ENCODE measurements at regions not wholly inside any gene's neighbourhood (a gene's known extent, or its start where the extent isn't known, plus 50 kb on each side); places are given as distances from the start of the nearest gene placed in this dataset.
"Not testable (repeated sequence)": the region's sequence is repeated elsewhere in the genome, so short reads cannot be mapped to it uniquely, and the experiment has no call there.

DNA sequence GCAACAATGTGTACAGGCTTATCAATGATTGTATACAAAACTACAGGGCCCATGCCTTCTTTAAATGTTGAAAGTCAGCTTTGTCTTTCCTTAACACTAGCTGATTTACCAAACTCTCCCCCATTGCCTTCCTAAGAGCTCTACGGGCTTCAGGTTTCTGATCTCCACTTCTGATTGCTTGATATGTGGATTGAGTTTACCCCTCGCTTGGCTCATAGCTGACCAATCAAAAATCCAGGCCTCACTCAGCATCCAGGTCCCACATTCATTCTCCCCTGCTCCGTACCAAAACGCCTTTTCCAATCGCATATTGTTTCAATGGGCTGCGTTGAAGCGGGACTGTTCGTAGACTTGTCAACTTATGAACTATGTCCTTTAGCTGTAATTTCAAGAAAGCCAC, 195.1 kb upstream of the TOX3 start:
- intact Hi-C loops (cut with DNase I; ENCODE audit: low total_unique reads) = no loop called here
- in situ Hi-C loops (cut with MboI; ENCODE audit: low pct_ligation_motif_present in 1 of 4, low pct_unique_long_range_greater_than_20kb in 1 of 4, low sequenced_read_pairs in 3 of 4) = no loop called here
- no peak for DNase-seq
- H3K36me3 ChIP-seq = no peaks in the 10 kb centered on the region
- H3K27ac ChIP-seq = no peak overlapping the region
- H3K27me3 ChIP-seq = no peaks in the 10 kb centered on the region
- no peaks in the 10 kb centered on the region for H3K9me3 ChIP-seq
- no peaks in the 10 kb centered on the region for H3K4me1 ChIP-seq
- no peak for TF ChIP-seq POLR2A (IDR thresholded peaks at IDR 0.05)
- TF ChIP-seq, protein P1, sequence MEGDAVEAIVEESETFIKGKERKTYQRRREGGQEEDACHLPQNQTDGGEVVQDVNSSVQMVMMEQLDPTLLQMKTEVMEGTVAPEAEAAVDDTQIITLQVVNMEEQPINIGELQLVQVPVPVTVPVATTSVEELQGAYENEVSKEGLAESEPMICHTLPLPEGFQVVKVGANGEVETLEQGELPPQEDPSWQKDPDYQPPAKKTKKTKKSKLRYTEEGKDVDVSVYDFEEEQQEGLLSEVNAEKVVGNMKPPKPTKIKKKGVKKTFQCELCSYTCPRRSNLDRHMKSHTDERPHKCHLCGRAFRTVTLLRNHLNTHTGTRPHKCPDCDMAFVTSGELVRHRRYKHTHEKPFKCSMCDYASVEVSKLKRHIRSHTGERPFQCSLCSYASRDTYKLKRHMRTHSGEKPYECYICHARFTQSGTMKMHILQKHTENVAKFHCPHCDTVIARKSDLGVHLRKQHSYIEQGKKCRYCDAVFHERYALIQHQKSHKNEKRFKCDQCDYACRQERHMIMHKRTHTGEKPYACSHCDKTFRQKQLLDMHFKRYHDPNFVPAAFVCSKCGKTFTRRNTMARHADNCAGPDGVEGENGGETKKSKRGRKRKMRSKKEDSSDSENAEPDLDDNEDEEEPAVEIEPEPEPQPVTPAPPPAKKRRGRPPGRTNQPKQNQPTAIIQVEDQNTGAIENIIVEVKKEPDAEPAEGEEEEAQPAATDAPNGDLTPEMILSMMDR (IDR thresholded peaks at IDR 0.05) = no peak
- no peak for TF ChIP-seq POLR2AphosphoS5 (IDR thresholded peaks at IDR 0.05)
- no peak for TF ChIP-seq EP300 (IDR thresholded peaks at IDR 0.05; ENCODE audit: low read depth)
- no peak overlapping the region for H3K4me3 ChIP-seq
- 92 to 95% methylated on average over 6 to 8 of the region's 8 CpGs for WGBS, 2 donors (ENCODE audit: low coverage in 1 of 2)

DNA sequence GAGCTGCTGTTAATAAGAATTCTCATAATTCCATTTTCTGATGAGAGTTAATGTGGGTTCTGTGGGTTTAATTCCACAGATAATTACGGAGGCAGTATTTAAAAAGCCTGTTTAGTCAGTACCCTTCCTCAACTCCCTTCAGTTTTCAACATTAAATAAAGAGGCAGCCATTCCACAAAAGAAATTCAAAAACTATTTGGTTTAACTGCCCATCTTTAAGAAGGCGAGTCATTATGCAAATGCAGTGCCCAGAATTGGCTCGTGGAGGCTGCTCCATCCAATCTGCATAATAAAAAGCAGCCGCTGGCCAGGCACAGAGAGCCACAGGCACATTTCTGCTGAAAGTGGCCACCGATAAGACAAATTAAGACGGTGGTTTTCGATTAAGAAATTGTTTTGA, 194.4 kb upstream of the TOX3 start:
- intact Hi-C loops (cut with DNase I; ENCODE audit: low total_unique reads) = no loop called here
- Histone ChIP-seq H3K4me3 (no peak overlapping the region), H3K9me3 (no peaks in the 10 kb centered on the region), H3K27me3 (no peaks in the 10 kb centered on the region), H3K4me1 (no peaks in the 10 kb centered on the region), H3K36me3 (no peaks in the 10 kb centered on the region), H3K27ac (no peak overlapping the region)
- no peak for DNase-seq
- in situ Hi-C loops (cut with MboI; ENCODE audit: low pct_ligation_motif_present in 1 of 4, low pct_unique_long_range_greater_than_20kb in 1 of 4, low sequenced_read_pairs in 3 of 4) = no loop called here
- 57 to 74% methylated on average over 7 of the region's 7 CpGs for WGBS, 2 donors (ENCODE audit: low coverage in 1 of 2)
- no peak for TF ChIP-seq POLR2A (IDR thresholded peaks at IDR 0.05)
- no peak for TF ChIP-seq EP300 (IDR thresholded peaks at IDR 0.05; ENCODE audit: low read depth)
- TF ChIP-seq, protein P1 (IDR thresholded peaks at IDR 0.05) = no peak
- no peak for TF ChIP-seq POLR2AphosphoS5 (IDR thresholded peaks at IDR 0.05)

DNA sequence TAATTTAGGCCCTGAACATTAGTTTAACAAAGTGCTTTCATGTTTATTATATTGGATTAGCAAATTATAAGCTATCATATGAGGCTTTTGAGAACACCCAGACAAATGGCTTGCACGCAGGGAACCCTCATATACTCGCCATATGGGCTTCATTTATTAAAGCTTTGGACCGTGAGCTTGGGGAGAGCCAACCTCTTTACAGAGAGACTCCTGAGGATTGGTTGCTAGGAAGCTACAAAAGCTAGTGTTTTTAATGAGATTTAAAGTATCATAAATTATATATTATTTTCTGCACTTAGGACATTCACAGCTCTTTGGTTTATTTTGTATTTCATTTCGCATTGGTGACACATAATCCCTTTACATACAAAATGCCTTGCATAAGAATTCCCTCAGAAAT, 193.8 kb upstream of the TOX3 start:
- 75 to 81% methylated on average over 4 of the region's 4 CpGs for WGBS, 2 donors (ENCODE audit: low coverage in 1 of 2)
- no peaks in the 10 kb centered on the region for H3K9me3 ChIP-seq
- H3K36me3 ChIP-seq = no peaks in the 10 kb centered on the region
- no peaks in the 10 kb centered on the region for H3K27me3 ChIP-seq
- no peaks in the 10 kb centered on the region for H3K4me1 ChIP-seq
- intact Hi-C loops (cut with DNase I; ENCODE audit: low total_unique reads) = no loop called here
- TF ChIP-seq, protein P1 (IDR thresholded peaks at IDR 0.05) = no peak
- no peak for TF ChIP-seq POLR2A (IDR thresholded peaks at IDR 0.05)
- TF ChIP-seq POLR2AphosphoS5 (IDR thresholded peaks at IDR 0.05) = no peak
- no peak for TF ChIP-seq EP300 (IDR thresholded peaks at IDR 0.05; ENCODE audit: low read depth)
- no peak for DNase-seq
- no peak overlapping the region for H3K27ac ChIP-seq
- in situ Hi-C loops (cut with MboI; ENCODE audit: low pct_ligation_motif_present in 1 of 4, low pct_unique_long_range_greater_than_20kb in 1 of 4, low sequenced_read_pairs in 3 of 4) = no loop called here
- H3K4me3 ChIP-seq = no peak overlapping the region

DNA sequence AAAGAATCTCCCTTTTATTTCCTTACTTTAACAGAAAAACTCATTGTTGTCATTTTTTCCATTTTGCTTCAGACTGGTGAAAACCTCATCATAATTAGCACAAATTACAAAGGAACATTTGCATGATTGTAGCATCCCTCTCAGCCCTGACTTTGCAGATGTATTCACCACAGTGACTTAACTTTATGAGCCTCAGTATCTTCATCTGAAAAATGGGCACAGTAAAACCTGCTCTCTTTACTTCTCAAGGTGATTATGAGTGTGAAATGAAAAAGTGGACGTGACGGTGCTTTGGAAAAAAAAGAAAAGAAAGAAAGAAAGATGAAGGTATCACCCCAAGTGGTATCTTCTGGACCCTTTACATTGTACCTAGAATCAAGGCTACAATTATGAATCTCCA, 193.4 kb upstream of the TOX3 start:
- DNase-seq = no peak
- H3K9me3 ChIP-seq = no peaks in the 10 kb centered on the region
- H3K27ac ChIP-seq = no peak overlapping the region
- H3K4me3 ChIP-seq = no peak overlapping the region
- in situ Hi-C loops (cut with MboI; ENCODE audit: low pct_ligation_motif_present in 1 of 4, low pct_unique_long_range_greater_than_20kb in 1 of 4, low sequenced_read_pairs in 3 of 4) = no loop called here
- intact Hi-C loops (cut with DNase I; ENCODE audit: low total_unique reads) = no loop called here
- H3K4me1 ChIP-seq = no peaks in the 10 kb centered on the region
- no peaks in the 10 kb centered on the region for H3K36me3 ChIP-seq
- 76 to 100% methylated on average over 2 of the region's 2 CpGs for WGBS, 2 donors (ENCODE audit: low coverage in 1 of 2)
- H3K27me3 ChIP-seq = no peaks in the 10 kb centered on the region
- no peak for TF ChIP-seq EP300 (IDR thresholded peaks at IDR 0.05; ENCODE audit: low read depth)
- no peak for TF ChIP-seq POLR2A (IDR thresholded peaks at IDR 0.05)
- TF ChIP-seq POLR2AphosphoS5 (IDR thresholded peaks at IDR 0.05) = no peak
- TF ChIP-seq, protein P1 (IDR thresholded peaks at IDR 0.05) = no peak

DNA sequence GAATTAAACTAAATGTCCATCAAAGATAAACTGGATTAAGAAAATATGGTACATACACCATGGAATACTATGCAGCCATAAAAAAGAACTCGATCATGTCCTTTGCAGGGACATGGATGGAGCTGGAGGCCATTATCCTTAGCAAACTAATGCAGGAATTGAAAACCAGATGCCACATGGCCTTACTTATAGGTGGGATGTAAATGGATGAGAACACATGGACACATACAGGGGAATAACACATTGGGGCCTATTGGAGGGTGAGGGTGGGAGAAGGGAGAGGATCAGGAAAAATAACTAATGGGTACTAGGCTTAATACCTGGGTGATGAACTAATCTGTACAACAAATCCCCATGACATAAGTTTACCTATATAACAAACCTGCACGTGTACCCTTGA, 192.0 kb upstream of the TOX3 start:
- in situ Hi-C loops (cut with MboI; ENCODE audit: low pct_ligation_motif_present in 1 of 4, low pct_unique_long_range_greater_than_20kb in 1 of 4, low sequenced_read_pairs in 3 of 4); H3K4me3 ChIP-seq; H3K4me1 ChIP-seq; intact Hi-C loops (cut with DNase I; ENCODE audit: low total_unique reads); H3K27me3 ChIP-seq; DNase-seq; H3K9me3 ChIP-seq; H3K36me3 ChIP-seq; H3K27ac ChIP-seq: not testable (repeated sequence)
- 83 to 86% methylated on average over 2 of the region's 2 CpGs for WGBS, 2 donors (ENCODE audit: low coverage in 1 of 2)

Measured in transverse colon (tissue), 4 donors.